Glutamatergic neuron (in vitro differentiated cells): ENCODE measurements at regions not wholly inside any gene's neighbourhood (a gene's known extent, or its start where the extent isn't known, plus 50 kb on each side); places are given as distances from the start of the nearest gene placed in this dataset.

Experiments
- DNase-seq: peaks from one replicate; pipeline ENCODE4 v3.0.0; 2022
- H3K27ac Mint-ChIP-seq: one replicate; pipeline ENCODE4 v1.8.0; 2020; ENCODE audit warnings: mild to moderate bottlenecking, mixed read lengths, inconsistent platforms; ENCODE audit not compliant: unreplicated experiment
- H3K27me3 Mint-ChIP-seq: one replicate; pipeline ENCODE4 v1.8.0; 2020; ENCODE audit warnings: mild to moderate bottlenecking, moderate library complexity, mixed read lengths, inconsistent platforms; ENCODE audit not compliant: unreplicated experiment
- H3K36me3 Mint-ChIP-seq: one replicate; pipeline ENCODE4 v1.8.0; 2020; ENCODE audit warnings: mild to moderate bottlenecking, mixed read lengths, inconsistent platforms; ENCODE audit not compliant: unreplicated experiment
- H3K4me1 Mint-ChIP-seq: one replicate; pipeline ENCODE4 v1.8.0; 2020; ENCODE audit warnings: mild to moderate bottlenecking, low read depth, mixed read lengths, inconsistent platforms; ENCODE audit not compliant: unreplicated experiment
- H3K4me3 Mint-ChIP-seq: one replicate; pipeline ENCODE4 v1.8.0; 2020; ENCODE audit warnings: mild to moderate bottlenecking, mixed read lengths, inconsistent platforms; ENCODE audit not compliant: unreplicated experiment
- H3K9me3 Mint-ChIP-seq: one replicate; pipeline ENCODE4 v1.8.0; 2020; ENCODE audit warnings: mild to moderate bottlenecking, moderate library complexity, mixed read lengths, inconsistent platforms; ENCODE audit not compliant: unreplicated experiment
- TF ChIP-seq, protein P1 (sequence below): fragments of 200-600 bp; sonication (generic); IDR thresholded peaks from one replicate; pipeline ENCODE4 v1.5.0; 2021; ENCODE audit not compliant: partially characterized antibody, unreplicated experiment

- TF ChIP-seq, protein P1, sequence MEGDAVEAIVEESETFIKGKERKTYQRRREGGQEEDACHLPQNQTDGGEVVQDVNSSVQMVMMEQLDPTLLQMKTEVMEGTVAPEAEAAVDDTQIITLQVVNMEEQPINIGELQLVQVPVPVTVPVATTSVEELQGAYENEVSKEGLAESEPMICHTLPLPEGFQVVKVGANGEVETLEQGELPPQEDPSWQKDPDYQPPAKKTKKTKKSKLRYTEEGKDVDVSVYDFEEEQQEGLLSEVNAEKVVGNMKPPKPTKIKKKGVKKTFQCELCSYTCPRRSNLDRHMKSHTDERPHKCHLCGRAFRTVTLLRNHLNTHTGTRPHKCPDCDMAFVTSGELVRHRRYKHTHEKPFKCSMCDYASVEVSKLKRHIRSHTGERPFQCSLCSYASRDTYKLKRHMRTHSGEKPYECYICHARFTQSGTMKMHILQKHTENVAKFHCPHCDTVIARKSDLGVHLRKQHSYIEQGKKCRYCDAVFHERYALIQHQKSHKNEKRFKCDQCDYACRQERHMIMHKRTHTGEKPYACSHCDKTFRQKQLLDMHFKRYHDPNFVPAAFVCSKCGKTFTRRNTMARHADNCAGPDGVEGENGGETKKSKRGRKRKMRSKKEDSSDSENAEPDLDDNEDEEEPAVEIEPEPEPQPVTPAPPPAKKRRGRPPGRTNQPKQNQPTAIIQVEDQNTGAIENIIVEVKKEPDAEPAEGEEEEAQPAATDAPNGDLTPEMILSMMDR, result no peak
- no peak overlapping the region for H3K4me3 Mint-ChIP-seq
These were observed 205.9 kb downstream of the CD47 start for GRCh38 chr3:107884719-107885460.

DNA sequence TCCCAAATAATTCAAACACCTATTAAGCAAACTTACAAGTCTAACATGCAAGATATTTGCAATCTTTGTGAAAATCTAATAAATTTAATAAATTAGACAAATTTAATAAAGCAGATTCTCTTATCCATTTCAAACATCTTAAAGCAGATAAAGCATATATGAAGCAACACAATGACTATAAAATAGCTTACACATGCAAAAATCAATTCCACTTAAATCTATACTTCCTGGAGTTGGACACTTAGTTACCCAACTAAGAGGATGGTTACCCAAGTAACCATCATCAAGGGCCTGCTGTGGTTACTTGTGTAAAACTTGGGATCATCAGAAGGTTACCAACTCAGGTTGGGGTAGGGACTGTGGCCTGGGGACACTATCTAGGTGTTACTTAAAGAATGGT, 206.8 kb downstream of the CD47 start:
- Mint-ChIP-seq H3K4me1 (peaks cover 2% of the 10 kb centered on the region), H3K9me3 (peaks cover under 1% of the 10 kb centered on the region)

More at GRCh38 chr3:107884719-107885460, 205.9 kb downstream of the CD47 start:
- H3K27ac Mint-ChIP-seq, result no peak overlapping the region
- no peak for DNase-seq
- no peaks in the 10 kb centered on the region for H3K27me3 Mint-ChIP-seq
- peaks cover 2% of the 10 kb centered on the region for H3K4me1 Mint-ChIP-seq
- H3K9me3 Mint-ChIP-seq, result peaks cover 2% of the 10 kb centered on the region
- peaks cover 9% of the 10 kb centered on the region for H3K36me3 Mint-ChIP-seq

GRCh38 chr3:107882881-107883280, 207.9 kb downstream of the CD47 start:
- Mint-ChIP-seq H3K27me3 (no peaks in the 10 kb centered on the region), H3K36me3 (no peaks in the 10 kb centered on the region), H3K27ac (no peak overlapping the region), H3K9me3 (no peaks in the 10 kb centered on the region), H3K4me3 (no peak overlapping the region), H3K4me1 (peaks cover 2% of the 10 kb centered on the region)
- TF ChIP-seq, protein P1, result no peak
- DNase-seq, result no peak

More for the DNA sequence above, 206.8 kb downstream of the CD47 start:
- no peak overlapping the region for H3K4me3 Mint-ChIP-seq
- H3K27me3 Mint-ChIP-seq, result no peaks in the 10 kb centered on the region
- no peak for DNase-seq
- peaks cover 2% of the 10 kb centered on the region for H3K36me3 Mint-ChIP-seq
- TF ChIP-seq, protein P1, result no peak
- no peak overlapping the region for H3K27ac Mint-ChIP-seq

DNA sequence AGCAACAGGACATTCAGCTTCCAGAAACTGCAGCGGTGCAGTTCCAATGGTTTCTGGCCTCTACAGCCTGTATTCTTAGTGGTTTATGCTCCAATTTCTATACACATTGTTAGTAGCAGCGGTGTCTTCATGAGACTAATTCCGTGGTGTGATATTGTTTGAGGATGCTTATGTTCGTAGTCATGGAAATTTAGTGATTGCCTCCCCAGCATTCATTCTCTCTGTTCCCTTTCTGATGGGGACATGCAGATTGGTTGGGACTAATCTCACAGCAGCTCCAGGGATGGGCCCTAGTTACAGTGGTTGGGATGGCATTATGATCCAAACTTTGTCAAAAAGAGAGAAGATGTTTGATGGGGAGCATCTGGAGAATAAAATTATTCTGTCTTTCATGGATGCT, 208.6 kb downstream of the CD47 start:
- H3K9me3 Mint-ChIP-seq, result no peaks in the 10 kb centered on the region
- no peaks in the 10 kb centered on the region for H3K27me3 Mint-ChIP-seq
- H3K4me3 Mint-ChIP-seq, result no peak overlapping the region
- TF ChIP-seq, protein P1, result no peak
- peaks cover 2% of the 10 kb centered on the region for H3K4me1 Mint-ChIP-seq
- DNase-seq, result no peak
- no peaks in the 10 kb centered on the region for H3K36me3 Mint-ChIP-seq
- H3K27ac Mint-ChIP-seq, result no peak overlapping the region

- Mint-ChIP-seq H3K4me1 (peaks cover 2% of the 10 kb centered on the region), H3K4me3 (no peak overlapping the region), H3K27ac (no peak overlapping the region), H3K27me3 (no peaks in the 10 kb centered on the region), H3K36me3 (no peaks in the 10 kb centered on the region), H3K9me3 (no peaks in the 10 kb centered on the region)
- TF ChIP-seq, protein P1, result no peak
- DNase-seq, result no peak
These were observed 209.3 kb downstream of the CD47 start for GRCh38 chr3:107881509-107881908.
